NCI-H82 (cell line): ENCODE measurements at regions not wholly inside any gene's neighbourhood (a gene's known extent, or its start where the extent isn't known, plus 50 kb on each side); places are given as distances from the start of the nearest gene placed in this dataset.
"Not testable (repeated sequence)": the region's sequence is repeated elsewhere in the genome, so short reads cannot be mapped to it uniquely, and the experiment has no call there.

ENCODE experiments used
- DNase-seq: peaks from one replicate; lab custom pipeline; 2025; lab: John Stamatoyannopoulos, UW

- no peak for DNase-seq
These were observed 1418.8 kb downstream of the CDH11 start for GRCh38 chr16:63702981-63703590.

- peak; percentile 17 for DNase-seq
These were observed 1424.1 kb downstream of the CDH11 start for GRCh38 chr16:63697736-63698135.

- no peak for DNase-seq
These were observed 1426.5 kb downstream of the CDH11 start for GRCh38 chr16:63695347-63695746.

- DNase-seq, result peak; percentile 43
These were observed 1430.9 kb downstream of the CDH11 start for GRCh38 chr16:63690961-63691360.

- no peak for DNase-seq
These were observed 1431.6 kb downstream of the CDH11 start for GRCh38 chr16:63690267-63690666.

- DNase-seq, result no peak
These were observed 1432.8 kb downstream of the CDH11 start for GRCh38 chr16:63689068-63689467.

- no peak for DNase-seq
These were observed 1437.4 kb downstream of the CDH11 start for GRCh38 chr16:63684149-63685101.

GRCh38 chr16:63682844-63683243 lies 1439.0 kb downstream of the CDH11 start:
- DNase-seq, result no peak

- DNase-seq, result no peak
These were observed 1449.4 kb downstream of the CDH11 start for GRCh38 chr16:63672493-63672892.

- no peak for DNase-seq
These were observed 1458.7 kb downstream of the CDH11 start for GRCh38 chr16:63663155-63663554.

- DNase-seq, result no peak
These were observed 1466.0 kb downstream of the CDH11 start for GRCh38 chr16:63655846-63656245.

GRCh38 chr16:63653044-63653839 lies 1468.6 kb downstream of the CDH11 start:
- no peak for DNase-seq

GRCh38 chr16:63652091-63652490 lies 1469.8 kb downstream of the CDH11 start:
- DNase-seq, result no peak

GRCh38 chr16:63650550-63650949 lies 1471.3 kb downstream of the CDH11 start:
- DNase-seq, result no peak

- DNase-seq, result not testable (repeated sequence)
These were observed 1488.0 kb downstream of the CDH11 start for GRCh38 chr16:63633706-63634445.

- DNase-seq, result no peak
These were observed 1492.6 kb downstream of the CDH11 start for GRCh38 chr16:63629272-63629671.

GRCh38 chr16:63628812-63629211 lies 1493.1 kb downstream of the CDH11 start:
- DNase-seq, result no peak

- DNase-seq, result peak; percentile 31
These were observed 1496.7 kb downstream of the CDH11 start for GRCh38 chr16:63625126-63625525.

GRCh38 chr16:63623551-63624039 lies 1498.3 kb downstream of the CDH11 start:
- no peak for DNase-seq

- no peak for DNase-seq
These were observed 1502.9 kb downstream of the CDH11 start for GRCh38 chr16:63618896-63619485.
